ENCODE measurements at regions not wholly inside any gene's neighbourhood (a gene's known extent, or its start where the extent isn't known, plus 50 kb on each side); places are given as distances from the start of the nearest gene placed in this dataset.

DNA sequence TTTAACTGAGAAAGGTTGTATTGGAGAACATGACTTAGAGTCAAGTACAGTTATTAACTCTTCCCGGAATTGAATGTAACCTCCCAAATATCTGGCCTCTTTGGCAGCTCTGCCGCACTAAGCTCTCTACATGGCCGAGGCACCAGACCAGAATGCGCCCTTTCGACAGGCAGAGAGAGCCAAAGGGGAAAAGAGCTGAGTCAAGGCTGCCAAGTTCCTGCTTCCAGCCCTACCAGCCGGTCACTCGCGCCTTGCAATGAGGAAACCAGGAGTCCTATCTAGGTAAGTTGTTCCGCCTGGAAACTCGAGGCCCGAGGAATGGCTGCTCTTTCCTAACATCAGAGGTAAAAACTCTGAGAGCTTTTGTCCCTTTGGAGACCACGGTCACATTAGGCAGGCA, 172.2 kb downstream of the BRMS1L start (continued):
- TF ChIP-seq, protein P1, sequence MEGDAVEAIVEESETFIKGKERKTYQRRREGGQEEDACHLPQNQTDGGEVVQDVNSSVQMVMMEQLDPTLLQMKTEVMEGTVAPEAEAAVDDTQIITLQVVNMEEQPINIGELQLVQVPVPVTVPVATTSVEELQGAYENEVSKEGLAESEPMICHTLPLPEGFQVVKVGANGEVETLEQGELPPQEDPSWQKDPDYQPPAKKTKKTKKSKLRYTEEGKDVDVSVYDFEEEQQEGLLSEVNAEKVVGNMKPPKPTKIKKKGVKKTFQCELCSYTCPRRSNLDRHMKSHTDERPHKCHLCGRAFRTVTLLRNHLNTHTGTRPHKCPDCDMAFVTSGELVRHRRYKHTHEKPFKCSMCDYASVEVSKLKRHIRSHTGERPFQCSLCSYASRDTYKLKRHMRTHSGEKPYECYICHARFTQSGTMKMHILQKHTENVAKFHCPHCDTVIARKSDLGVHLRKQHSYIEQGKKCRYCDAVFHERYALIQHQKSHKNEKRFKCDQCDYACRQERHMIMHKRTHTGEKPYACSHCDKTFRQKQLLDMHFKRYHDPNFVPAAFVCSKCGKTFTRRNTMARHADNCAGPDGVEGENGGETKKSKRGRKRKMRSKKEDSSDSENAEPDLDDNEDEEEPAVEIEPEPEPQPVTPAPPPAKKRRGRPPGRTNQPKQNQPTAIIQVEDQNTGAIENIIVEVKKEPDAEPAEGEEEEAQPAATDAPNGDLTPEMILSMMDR (IDR thresholded peaks at IDR 0.05; ENCODE audit: low read depth, low read length, missing input control), result no peak
- TF ChIP-seq TAF1 (conservative IDR thresholded peaks at IDR 0.05) (no peak), FOXA2 (IDR thresholded peaks at IDR 0.05) (no peak)

DNA sequence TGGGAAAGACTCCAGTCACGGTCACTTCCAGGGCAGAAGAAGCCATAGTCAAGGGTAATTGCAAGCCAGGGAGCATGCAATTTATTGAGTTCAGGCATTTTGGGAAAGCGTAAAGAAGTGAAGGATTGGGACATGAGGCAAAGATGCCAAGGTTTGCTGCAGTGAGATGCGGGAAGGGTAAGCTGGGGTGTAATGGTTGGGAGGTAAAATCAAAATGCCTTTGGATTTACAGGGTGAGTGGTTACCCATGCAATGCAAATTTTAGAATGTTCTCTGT, 167.5 kb downstream of the BRMS1L start:
- H3K36me3 ChIP-seq (ENCODE audit: control insufficient read depth in 4 of 4, insufficient read depth in 3 of 4, low read depth in 1 of 4, low read length in 3 of 4), result no peaks in the 10 kb centered on the region
- H3K4me1 ChIP-seq (ENCODE audit: control insufficient read depth in 4 of 4, insufficient read depth in 4 of 4, low read length in 3 of 4), result no peaks in the 10 kb centered on the region
- H3K27ac ChIP-seq (ENCODE audit: low read depth in 1 of 2, low read length in 2 of 2), result no peak overlapping the region
- WGBS, result 93% methylated on average over 3 of the region's 3 CpGs
- no peak for DNase-seq (ENCODE audit: low spot score)
- H3K9me3 ChIP-seq (ENCODE audit: control insufficient read depth in 4 of 4, low read length in 3 of 4), result no peaks in the 10 kb centered on the region
- TF ChIP-seq, protein P1 (IDR thresholded peaks at IDR 0.05; ENCODE audit: low read depth, low read length, missing input control), result no peak
- TF ChIP-seq, protein P2, sequence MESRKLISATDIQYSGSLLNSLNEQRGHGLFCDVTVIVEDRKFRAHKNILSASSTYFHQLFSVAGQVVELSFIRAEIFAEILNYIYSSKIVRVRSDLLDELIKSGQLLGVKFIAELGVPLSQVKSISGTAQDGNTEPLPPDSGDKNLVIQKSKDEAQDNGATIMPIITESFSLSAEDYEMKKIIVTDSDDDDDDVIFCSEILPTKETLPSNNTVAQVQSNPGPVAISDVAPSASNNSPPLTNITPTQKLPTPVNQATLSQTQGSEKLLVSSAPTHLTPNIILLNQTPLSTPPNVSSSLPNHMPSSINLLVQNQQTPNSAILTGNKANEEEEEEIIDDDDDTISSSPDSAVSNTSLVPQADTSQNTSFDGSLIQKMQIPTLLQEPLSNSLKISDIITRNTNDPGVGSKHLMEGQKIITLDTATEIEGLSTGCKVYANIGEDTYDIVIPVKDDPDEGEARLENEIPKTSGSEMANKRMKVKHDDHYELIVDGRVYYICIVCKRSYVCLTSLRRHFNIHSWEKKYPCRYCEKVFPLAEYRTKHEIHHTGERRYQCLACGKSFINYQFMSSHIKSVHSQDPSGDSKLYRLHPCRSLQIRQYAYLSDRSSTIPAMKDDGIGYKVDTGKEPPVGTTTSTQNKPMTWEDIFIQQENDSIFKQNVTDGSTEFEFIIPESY (IDR thresholded peaks at IDR 0.05), result no peak
- TF ChIP-seq YY1 (IDR thresholded peaks at IDR 0.05), result no peak
- TF ChIP-seq HNF4G (IDR thresholded peaks at IDR 0.05), result no peak
- no peak for TF ChIP-seq SP1 (IDR thresholded peaks at IDR 0.05)
- H3K9ac ChIP-seq (ENCODE audit: low read depth in 1 of 2, low read length in 2 of 2), result no peak overlapping the region
- H3K27me3 ChIP-seq (ENCODE audit: control insufficient read depth in 4 of 4, insufficient read depth in 4 of 4, low read length in 3 of 4), result peaks cover 0 to 2% (median 0%) of the 10 kb centered on the region in 4 donors
- no peak overlapping the region for H3K4me3 ChIP-seq (ENCODE audit: low read depth in 1 of 3, low read length in 3 of 3)

DNA sequence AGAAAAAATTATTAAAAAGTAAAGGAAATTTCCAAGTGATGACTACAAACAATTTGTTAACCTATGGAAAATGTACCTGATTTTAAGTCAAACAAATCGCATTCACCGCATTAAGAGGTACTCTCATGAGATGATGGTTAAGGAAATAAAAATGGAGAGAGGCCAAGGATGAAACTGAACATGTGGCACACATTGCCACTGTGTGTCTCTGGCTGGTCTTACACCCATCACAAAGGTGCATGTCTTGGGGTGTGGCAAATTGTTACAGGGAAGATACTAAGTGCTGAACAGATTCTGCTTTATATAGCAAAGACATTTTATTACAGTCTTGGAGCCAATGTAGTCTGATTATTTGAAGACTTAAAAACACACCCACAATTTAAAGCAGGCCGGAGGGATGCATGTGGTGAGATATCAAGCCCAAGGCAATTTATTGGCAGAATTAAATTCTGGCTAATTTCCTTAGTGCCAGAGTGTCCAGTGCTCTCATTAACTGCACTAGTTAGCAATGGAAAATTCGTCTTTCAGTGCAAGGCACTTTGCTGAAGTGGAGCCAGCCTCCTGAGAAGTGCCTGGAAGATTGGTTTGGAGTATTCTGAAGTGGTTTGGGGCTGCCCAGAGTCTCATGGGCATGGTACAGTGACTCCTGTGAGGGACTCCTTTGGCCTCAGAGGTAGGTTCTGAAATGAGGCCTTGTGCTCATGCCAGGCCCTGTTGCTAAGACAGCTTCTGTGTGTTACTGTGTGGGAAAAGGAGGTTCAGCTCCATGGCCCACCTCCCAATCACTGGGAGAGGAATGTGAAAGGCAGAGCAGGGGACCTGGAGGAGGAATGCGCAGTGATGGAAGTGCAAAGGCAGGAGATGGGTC, 166.9 kb downstream of the BRMS1L start:
- H3K4me3 ChIP-seq (ENCODE audit: low read depth in 1 of 3, low read length in 3 of 3), result no peak overlapping the region
- WGBS, result 93% methylated on average over 5 of the region's 5 CpGs
- no peaks in the 10 kb centered on the region for H3K9me3 ChIP-seq (ENCODE audit: control insufficient read depth in 4 of 4, low read length in 3 of 4)
- DNase-seq (ENCODE audit: low spot score), result no peak
- H3K4me1 ChIP-seq (ENCODE audit: control insufficient read depth in 4 of 4, insufficient read depth in 4 of 4, low read length in 3 of 4), result no peaks in the 10 kb centered on the region
- H3K36me3 ChIP-seq (ENCODE audit: control insufficient read depth in 4 of 4, insufficient read depth in 3 of 4, low read depth in 1 of 4, low read length in 3 of 4), result no peaks in the 10 kb centered on the region
- no peak overlapping the region for H3K9ac ChIP-seq (ENCODE audit: low read depth in 1 of 2, low read length in 2 of 2)
- H3K27me3 ChIP-seq (ENCODE audit: control insufficient read depth in 4 of 4, insufficient read depth in 4 of 4, low read length in 3 of 4), result peaks cover 0 to 2% (median 0%) of the 10 kb centered on the region in 4 donors
- no peak overlapping the region for H3K27ac ChIP-seq (ENCODE audit: low read depth in 1 of 2, low read length in 2 of 2)
- TF ChIP-seq, protein P3, sequence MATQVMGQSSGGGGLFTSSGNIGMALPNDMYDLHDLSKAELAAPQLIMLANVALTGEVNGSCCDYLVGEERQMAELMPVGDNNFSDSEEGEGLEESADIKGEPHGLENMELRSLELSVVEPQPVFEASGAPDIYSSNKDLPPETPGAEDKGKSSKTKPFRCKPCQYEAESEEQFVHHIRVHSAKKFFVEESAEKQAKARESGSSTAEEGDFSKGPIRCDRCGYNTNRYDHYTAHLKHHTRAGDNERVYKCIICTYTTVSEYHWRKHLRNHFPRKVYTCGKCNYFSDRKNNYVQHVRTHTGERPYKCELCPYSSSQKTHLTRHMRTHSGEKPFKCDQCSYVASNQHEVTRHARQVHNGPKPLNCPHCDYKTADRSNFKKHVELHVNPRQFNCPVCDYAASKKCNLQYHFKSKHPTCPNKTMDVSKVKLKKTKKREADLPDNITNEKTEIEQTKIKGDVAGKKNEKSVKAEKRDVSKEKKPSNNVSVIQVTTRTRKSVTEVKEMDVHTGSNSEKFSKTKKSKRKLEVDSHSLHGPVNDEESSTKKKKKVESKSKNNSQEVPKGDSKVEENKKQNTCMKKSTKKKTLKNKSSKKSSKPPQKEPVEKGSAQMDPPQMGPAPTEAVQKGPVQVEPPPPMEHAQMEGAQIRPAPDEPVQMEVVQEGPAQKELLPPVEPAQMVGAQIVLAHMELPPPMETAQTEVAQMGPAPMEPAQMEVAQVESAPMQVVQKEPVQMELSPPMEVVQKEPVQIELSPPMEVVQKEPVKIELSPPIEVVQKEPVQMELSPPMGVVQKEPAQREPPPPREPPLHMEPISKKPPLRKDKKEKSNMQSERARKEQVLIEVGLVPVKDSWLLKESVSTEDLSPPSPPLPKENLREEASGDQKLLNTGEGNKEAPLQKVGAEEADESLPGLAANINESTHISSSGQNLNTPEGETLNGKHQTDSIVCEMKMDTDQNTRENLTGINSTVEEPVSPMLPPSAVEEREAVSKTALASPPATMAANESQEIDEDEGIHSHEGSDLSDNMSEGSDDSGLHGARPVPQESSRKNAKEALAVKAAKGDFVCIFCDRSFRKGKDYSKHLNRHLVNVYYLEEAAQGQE (IDR thresholded peaks at IDR 0.05), result no peak
- no peak for TF ChIP-seq HNF4A (conservative IDR thresholded peaks at IDR 0.05)
- no peak for TF ChIP-seq JUND (IDR thresholded peaks at IDR 0.05)
- TF ChIP-seq RAD21 (IDR thresholded peaks at IDR 0.05), result no peak
- TF ChIP-seq SP1 (IDR thresholded peaks at IDR 0.05), result no peak
- no peak for TF ChIP-seq NR2F2 (IDR thresholded peaks at IDR 0.05)
- TF ChIP-seq, protein P4, sequence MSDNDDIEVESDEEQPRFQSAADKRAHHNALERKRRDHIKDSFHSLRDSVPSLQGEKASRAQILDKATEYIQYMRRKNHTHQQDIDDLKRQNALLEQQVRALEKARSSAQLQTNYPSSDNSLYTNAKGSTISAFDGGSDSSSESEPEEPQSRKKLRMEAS (IDR thresholded peaks at IDR 0.05), result no peak
- TF ChIP-seq GABPA (IDR thresholded peaks at IDR 0.05 in 1 of 2, conservative IDR thresholded peaks at IDR 0.05 in 1 of 2), result no peak
- TF ChIP-seq TAF1 (conservative IDR thresholded peaks at IDR 0.05), result no peak
- no peak for TF ChIP-seq EGR1 (IDR thresholded peaks at IDR 0.05; ENCODE audit: low read depth in 2 of 2)
- no peak for TF ChIP-seq HNF4G (IDR thresholded peaks at IDR 0.05)
- TF ChIP-seq, protein P2 (IDR thresholded peaks at IDR 0.05), result no peak
- TF ChIP-seq RXRA (IDR thresholded peaks at IDR 0.05), result no peak
- TF ChIP-seq, protein P5, sequence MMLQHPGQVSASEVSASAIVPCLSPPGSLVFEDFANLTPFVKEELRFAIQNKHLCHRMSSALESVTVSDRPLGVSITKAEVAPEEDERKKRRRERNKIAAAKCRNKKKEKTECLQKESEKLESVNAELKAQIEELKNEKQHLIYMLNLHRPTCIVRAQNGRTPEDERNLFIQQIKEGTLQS (IDR thresholded peaks at IDR 0.05), result no peak
- no peak for TF ChIP-seq YY1 (IDR thresholded peaks at IDR 0.05)
- TF ChIP-seq FOXA2 (IDR thresholded peaks at IDR 0.05), result no peak
